HL-60 (cell line): ENCODE measurements at regions not wholly inside any gene's neighbourhood (a gene's known extent, or its start where the extent isn't known, plus 50 kb on each side); places are given as distances from the start of the nearest gene placed in this dataset.

Experiments
- DNase-seq, 2 experiments: peaks; one replicate each; pipeline ENCODE4 v3.0.0-alpha.2; 2010 to 2020; ENCODE audit warnings: low read depth in 1 of 2, low spot score in 1 of 2
- H3K27ac ChIP-seq: fragments of 250-450 bp; sonication (Bioruptor Pico); replicated peaks from 2 replicates; pipeline ENCODE4 v1.5.1; 2020; ENCODE audit warnings: mild to moderate bottlenecking, moderate library complexity
- H3K27me3 ChIP-seq: fragments of 250-450 bp; sonication (Bioruptor Pico); 2 replicates; pipeline ENCODE4 v1.5.1; 2021; ENCODE audit warnings: mild to moderate bottlenecking, moderate library complexity; ENCODE audit not compliant: insufficient read depth, poor library complexity, severe bottlenecking
- H3K4me3 ChIP-seq: replicated peaks from 2 replicates; pipeline ENCODE4 v1.5.1; 2011; ENCODE audit warnings: mild to moderate bottlenecking, control low read depth, low read length; ENCODE audit not compliant: insufficient read depth
- GABPA ChIP-seq: IDR thresholded peaks from 2 replicates; pipeline ENCODE4 v1.6.1; 2012; ENCODE audit warnings: low read depth
- POLR2AphosphoS5 ChIP-seq: IDR thresholded peaks from 2 replicates; pipeline ENCODE4 v1.6.1; 2012; ENCODE audit warnings: low read depth
- SPI1 ChIP-seq: IDR thresholded peaks from 2 replicates; pipeline ENCODE4 v1.6.1; 2012; ENCODE audit warnings: low read depth, mild to moderate bottlenecking, borderline replicate concordance
- TF ChIP-seq, protein P1 (sequence below): IDR thresholded peaks from one replicate; pipeline ENCODE4 v1.5.1; 2011; ENCODE audit warnings: low read length, control low read depth, inconsistent platforms; ENCODE audit not compliant: insufficient read depth
- TF ChIP-seq, protein P2 (sequence below): IDR thresholded peaks from 2 replicates; pipeline ENCODE4 v1.6.1; 2012; ENCODE audit warnings: low read depth; ENCODE audit not compliant: insufficient replicate concordance

DNA sequence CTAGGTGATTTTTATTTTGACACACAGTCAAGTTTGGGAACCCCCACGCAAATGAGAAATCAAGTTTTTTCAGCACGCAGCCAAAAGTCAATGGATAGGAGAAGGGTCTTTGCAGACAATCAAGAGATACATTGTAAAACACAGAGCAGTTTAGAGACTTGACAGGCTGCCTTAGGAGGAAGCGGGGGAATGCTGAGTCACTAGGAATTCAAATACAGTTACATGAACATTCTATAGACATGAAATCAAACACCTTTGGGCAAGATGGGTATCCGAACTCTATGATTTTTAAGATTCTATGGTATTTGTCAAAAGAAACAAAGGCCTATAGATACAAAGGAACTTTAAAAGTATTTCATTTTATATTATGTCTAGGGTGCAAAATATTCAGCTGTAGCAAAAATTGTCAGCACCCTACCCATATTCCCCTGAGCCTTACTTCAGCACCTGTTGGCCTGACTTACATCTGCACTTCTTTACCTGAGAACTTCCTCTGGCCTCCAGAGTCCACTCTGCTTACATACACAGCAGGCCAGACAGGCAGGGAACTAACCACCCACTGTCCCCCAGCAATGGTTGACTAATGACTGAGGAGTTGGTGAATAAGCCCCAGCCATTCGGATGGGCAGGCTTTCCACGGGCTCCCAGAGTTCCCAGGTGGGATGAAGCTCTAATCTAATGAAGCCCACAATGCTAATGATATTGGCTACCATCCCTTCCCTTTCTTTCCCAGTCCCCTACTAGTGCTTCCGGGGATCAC is 289.3 kb upstream of the RORA start:
- no peak for DNase-seq
- Histone ChIP-seq H3K27me3 (no peaks in the 10 kb centered on the region), H3K4me3 (no peak overlapping the region), H3K27ac (no peak overlapping the region)
- TF ChIP-seq SPI1 (no peak), POLR2AphosphoS5 (no peak)
- TF ChIP-seq, protein P1, sequence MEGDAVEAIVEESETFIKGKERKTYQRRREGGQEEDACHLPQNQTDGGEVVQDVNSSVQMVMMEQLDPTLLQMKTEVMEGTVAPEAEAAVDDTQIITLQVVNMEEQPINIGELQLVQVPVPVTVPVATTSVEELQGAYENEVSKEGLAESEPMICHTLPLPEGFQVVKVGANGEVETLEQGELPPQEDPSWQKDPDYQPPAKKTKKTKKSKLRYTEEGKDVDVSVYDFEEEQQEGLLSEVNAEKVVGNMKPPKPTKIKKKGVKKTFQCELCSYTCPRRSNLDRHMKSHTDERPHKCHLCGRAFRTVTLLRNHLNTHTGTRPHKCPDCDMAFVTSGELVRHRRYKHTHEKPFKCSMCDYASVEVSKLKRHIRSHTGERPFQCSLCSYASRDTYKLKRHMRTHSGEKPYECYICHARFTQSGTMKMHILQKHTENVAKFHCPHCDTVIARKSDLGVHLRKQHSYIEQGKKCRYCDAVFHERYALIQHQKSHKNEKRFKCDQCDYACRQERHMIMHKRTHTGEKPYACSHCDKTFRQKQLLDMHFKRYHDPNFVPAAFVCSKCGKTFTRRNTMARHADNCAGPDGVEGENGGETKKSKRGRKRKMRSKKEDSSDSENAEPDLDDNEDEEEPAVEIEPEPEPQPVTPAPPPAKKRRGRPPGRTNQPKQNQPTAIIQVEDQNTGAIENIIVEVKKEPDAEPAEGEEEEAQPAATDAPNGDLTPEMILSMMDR = no peak
- TF ChIP-seq, protein P2, sequence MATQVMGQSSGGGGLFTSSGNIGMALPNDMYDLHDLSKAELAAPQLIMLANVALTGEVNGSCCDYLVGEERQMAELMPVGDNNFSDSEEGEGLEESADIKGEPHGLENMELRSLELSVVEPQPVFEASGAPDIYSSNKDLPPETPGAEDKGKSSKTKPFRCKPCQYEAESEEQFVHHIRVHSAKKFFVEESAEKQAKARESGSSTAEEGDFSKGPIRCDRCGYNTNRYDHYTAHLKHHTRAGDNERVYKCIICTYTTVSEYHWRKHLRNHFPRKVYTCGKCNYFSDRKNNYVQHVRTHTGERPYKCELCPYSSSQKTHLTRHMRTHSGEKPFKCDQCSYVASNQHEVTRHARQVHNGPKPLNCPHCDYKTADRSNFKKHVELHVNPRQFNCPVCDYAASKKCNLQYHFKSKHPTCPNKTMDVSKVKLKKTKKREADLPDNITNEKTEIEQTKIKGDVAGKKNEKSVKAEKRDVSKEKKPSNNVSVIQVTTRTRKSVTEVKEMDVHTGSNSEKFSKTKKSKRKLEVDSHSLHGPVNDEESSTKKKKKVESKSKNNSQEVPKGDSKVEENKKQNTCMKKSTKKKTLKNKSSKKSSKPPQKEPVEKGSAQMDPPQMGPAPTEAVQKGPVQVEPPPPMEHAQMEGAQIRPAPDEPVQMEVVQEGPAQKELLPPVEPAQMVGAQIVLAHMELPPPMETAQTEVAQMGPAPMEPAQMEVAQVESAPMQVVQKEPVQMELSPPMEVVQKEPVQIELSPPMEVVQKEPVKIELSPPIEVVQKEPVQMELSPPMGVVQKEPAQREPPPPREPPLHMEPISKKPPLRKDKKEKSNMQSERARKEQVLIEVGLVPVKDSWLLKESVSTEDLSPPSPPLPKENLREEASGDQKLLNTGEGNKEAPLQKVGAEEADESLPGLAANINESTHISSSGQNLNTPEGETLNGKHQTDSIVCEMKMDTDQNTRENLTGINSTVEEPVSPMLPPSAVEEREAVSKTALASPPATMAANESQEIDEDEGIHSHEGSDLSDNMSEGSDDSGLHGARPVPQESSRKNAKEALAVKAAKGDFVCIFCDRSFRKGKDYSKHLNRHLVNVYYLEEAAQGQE = no peak

DNA sequence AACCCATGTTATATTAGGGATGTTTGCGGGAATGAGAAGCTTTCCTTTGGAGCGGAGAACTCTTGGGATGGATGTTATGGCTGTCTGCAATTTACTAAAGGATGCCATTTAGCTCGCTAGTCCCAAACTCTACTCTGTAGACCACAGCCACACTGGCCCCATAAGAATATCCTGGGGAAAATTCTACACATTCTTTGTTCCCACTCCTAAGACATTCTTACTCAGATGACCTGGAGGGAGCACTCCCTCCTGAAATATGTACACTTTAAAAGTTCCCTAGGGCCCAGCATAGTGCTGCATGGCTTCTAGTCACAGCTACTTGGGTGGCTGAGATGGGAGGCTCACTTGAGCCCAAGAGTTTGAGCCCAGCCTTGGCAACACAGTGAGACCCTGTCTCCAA is 288.7 kb upstream of the RORA start:
- DNase-seq = no peak
- no peak overlapping the region for H3K4me3 ChIP-seq
- TF ChIP-seq POLR2AphosphoS5 (no peak), GABPA (no peak), SPI1 (no peak)
- TF ChIP-seq, protein P2 = no peak
- TF ChIP-seq, protein P1 = no peak
- H3K27me3 ChIP-seq = no peaks in the 10 kb centered on the region
- H3K27ac ChIP-seq = no peak overlapping the region

DNA sequence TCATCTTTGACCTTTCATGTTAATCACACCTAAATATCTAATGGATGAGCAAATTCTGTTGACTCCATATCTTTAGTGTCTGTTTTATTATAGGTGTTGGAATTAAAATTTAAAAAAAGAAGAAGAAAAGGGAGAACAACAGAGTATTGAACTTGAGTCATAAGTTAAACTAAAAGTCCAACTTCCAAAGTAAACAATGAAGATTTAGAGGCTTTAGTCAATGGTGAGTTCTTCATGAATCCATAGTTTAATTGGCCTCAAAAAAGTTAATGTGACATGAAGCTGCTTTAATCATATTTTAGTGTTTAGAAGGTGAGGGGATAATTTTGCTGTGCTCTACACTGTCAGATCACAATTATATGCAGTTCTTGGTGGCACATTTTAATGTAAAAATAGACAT is 288.2 kb upstream of the RORA start:
- Histone ChIP-seq H3K4me3 (no peak overlapping the region), H3K27ac (no peak overlapping the region), H3K27me3 (no peaks in the 10 kb centered on the region)
- no peak for DNase-seq
- TF ChIP-seq POLR2AphosphoS5 (no peak), GABPA (no peak), SPI1 (no peak)
- TF ChIP-seq, protein P2 = no peak
- TF ChIP-seq, protein P1 = no peak
